ENCODE measurements at regions not wholly inside any gene's neighbourhood (a gene's known extent, or its start where the extent isn't known, plus 50 kb on each side); places are given as distances from the start of the nearest gene placed in this dataset.

GRCh38 chr10:33112831-33113455, 154.9 kb upstream of the ITGB1 start:
- TF ChIP-seq CTCF (IDR thresholded peaks at IDR 0.05): no peak
- Histone ChIP-seq H3K27me3 (ENCODE audit: control insufficient read depth in 2 of 2, insufficient read depth in 2 of 2, low read length in 2 of 2) (no peaks in the 10 kb centered on the region), H3K4me3 (replicated peaks in 1 of 3; ENCODE audit: low read depth in 2 of 3, low read length in 3 of 3) (no peak overlapping the region), H2AFZ (ENCODE audit: insufficient read depth, low read depth, low read length, poor library complexity, severe bottlenecking) (no peak overlapping the region), H3K9ac (ENCODE audit: insufficient read depth, low read length, poor library complexity, severe bottlenecking) (no peak overlapping the region), H3K36me3 (replicated peaks in 1 of 2; ENCODE audit: control insufficient read depth in 1 of 2, insufficient read depth in 2 of 2, low read length in 2 of 2) (no peaks in the 10 kb centered on the region), H4K20me1 (ENCODE audit: insufficient read depth, low read length) (no peaks in the 10 kb centered on the region), H3K27ac (ENCODE audit: low read depth in 1 of 2, low read length in 2 of 2) (no peak overlapping the region), H3K79me2 (ENCODE audit: insufficient read depth, low read length) (no peaks in the 10 kb centered on the region), H3K4me1 (ENCODE audit: control insufficient read depth in 1 of 2, insufficient read depth in 2 of 2, low read length in 2 of 2) (no peaks in the 10 kb centered on the region), H3K9me3 (replicated peaks in 1 of 2; ENCODE audit: control insufficient read depth in 1 of 2, insufficient read depth in 1 of 2, low read length in 2 of 2) (no peaks in the 10 kb centered on the region), H3K4me2 (replicated peaks; ENCODE audit: extremely low read depth, low read length, poor library complexity, severe bottlenecking) (no peak overlapping the region)
- WGBS (ENCODE audit: insufficient coverage): 93% methylated on average over 2 of the region's 2 CpGs
- DNase-seq: no peak
- Mint-ChIP-seq H3K4me3 (no peak overlapping the region), H3K27ac (no peak overlapping the region), H3K27me3 (ENCODE audit: low read depth in 3 of 3) (peaks cover 5 to 6% (median 6%) of the 10 kb centered on the region in 3 donors), H3K9me3 (no peaks in the 10 kb centered on the region), H3K4me1 (peaks cover 2% of the 10 kb centered on the region), H3K36me3 (no peaks in the 10 kb centered on the region)
- intact Hi-C loops (cut with micrococcal nuclease): no loop called here

- Histone ChIP-seq H3K9me3 (replicated peaks in 1 of 2; ENCODE audit: control insufficient read depth in 1 of 2, insufficient read depth in 1 of 2, low read length in 2 of 2) (no peaks in the 10 kb centered on the region), H3K4me3 (replicated peaks in 1 of 3; ENCODE audit: low read depth in 2 of 3, low read length in 3 of 3) (no peak overlapping the region), H3K79me2 (ENCODE audit: insufficient read depth, low read length) (no peaks in the 10 kb centered on the region), H3K36me3 (replicated peaks in 1 of 2; ENCODE audit: control insufficient read depth in 1 of 2, insufficient read depth in 2 of 2, low read length in 2 of 2) (no peaks in the 10 kb centered on the region), H3K4me1 (ENCODE audit: control insufficient read depth in 1 of 2, insufficient read depth in 2 of 2, low read length in 2 of 2) (no peaks in the 10 kb centered on the region), H2AFZ (ENCODE audit: insufficient read depth, low read depth, low read length, poor library complexity, severe bottlenecking) (no peak overlapping the region), H3K27me3 (ENCODE audit: control insufficient read depth in 2 of 2, insufficient read depth in 2 of 2, low read length in 2 of 2) (no peaks in the 10 kb centered on the region), H3K27ac (ENCODE audit: low read depth in 1 of 2, low read length in 2 of 2) (no peak overlapping the region), H4K20me1 (ENCODE audit: insufficient read depth, low read length) (no peaks in the 10 kb centered on the region), H3K9ac (ENCODE audit: insufficient read depth, low read length, poor library complexity, severe bottlenecking) (no peak overlapping the region), H3K4me2 (replicated peaks; ENCODE audit: extremely low read depth, low read length, poor library complexity, severe bottlenecking) (no peak overlapping the region)
- no peak for TF ChIP-seq CTCF (IDR thresholded peaks at IDR 0.05)
- DNase-seq: no peak
- intact Hi-C loops (cut with micrococcal nuclease): no loop called here
- Mint-ChIP-seq H3K4me1 (peaks cover 2% of the 10 kb centered on the region), H3K9me3 (peaks cover 0 to 1% (median 0%) of the 10 kb centered on the region in 7 donors), H3K36me3 (no peaks in the 10 kb centered on the region), H3K27me3 (ENCODE audit: low read depth in 3 of 3) (peaks cover 5 to 9% (median 7%) of the 10 kb centered on the region in 3 donors), H3K27ac (no peak overlapping the region), H3K4me3 (no peak overlapping the region)
- 100% methylated on average over 1 of the region's 7 CpGs for WGBS (ENCODE audit: insufficient coverage)
These were observed 153.5 kb upstream of the ITGB1 start for GRCh38 chr10:33111488-33112051.

Measured in CD14-positive monocyte (primary cell).